Psoas muscle (tissue), 7 donors: ENCODE measurements at regions not wholly inside any gene's neighbourhood (a gene's known extent, or its start where the extent isn't known, plus 50 kb on each side); places are given as distances from the start of the nearest gene placed in this dataset.

Source experiments
- ATAC-seq, 4 donors: fragments of 200-7000 bp; cut with Tn5 transposase; one replicate each; pipeline ENCODE4 v1.9.1; 2020; ENCODE audit warnings: moderate library complexity in 3 of 4, mild to moderate bottlenecking in 2 of 4
- DNase-seq, 2 donors: peaks; one replicate each; pipeline ENCODE4 v3.0.0-alpha.2; 2020
- H3K27ac ChIP-seq: fragments of 200-600 bp; one replicate; pipeline ENCODE4 v1.8.0; 2022
- H3K27me3 ChIP-seq, 3 donors: fragments of 200-600 bp in 1 of 3; one replicate each; pipeline versions ENCODE4 v1.6.1 to v1.8.0; 2013 to 2022; ENCODE audit warnings: low read length in 2 of 3, mild to moderate bottlenecking in 2 of 3, moderate library complexity in 1 of 3; ENCODE audit not compliant: insufficient read depth in 3 of 3
- H3K36me3 ChIP-seq, 2 donors: fragments of 200-600 bp in 1 of 2; one replicate each; pipeline versions ENCODE4 v1.6.1 to v1.8.0; 2013 to 2022; ENCODE audit warnings: low read depth in 1 of 2, mild to moderate bottlenecking in 1 of 2, moderate library complexity in 1 of 2; ENCODE audit not compliant: insufficient read depth in 1 of 2
- H3K4me1 ChIP-seq: fragments of 200-600 bp; one replicate; pipeline ENCODE4 v1.8.0; 2022
- H3K4me3 ChIP-seq: fragments of 200-600 bp; one replicate; pipeline ENCODE4 v1.8.0; 2022; ENCODE audit warnings: mild to moderate bottlenecking
- H3K9me3 ChIP-seq: fragments of 200-600 bp; one replicate; pipeline ENCODE4 v1.8.0; 2022
- WGBS, 3 donors: extraction: QIAGEN DNeasy Blood & Tissue Kit; methylation state at CpG; one replicate each; pipeline versions ENCODE4 v1.1.6 to v1.1.7; 2013; 5-methylcytosine and 5-hydroxymethylcytosine counted together
- intact Hi-C, 2 donors: fragments of 100-400 bp; cut with DNase I; formaldehyde crosslinking; loops; one replicate each; pipeline versions ENCODE4 v1.11.0 to v1.14.2; 2022
- TF ChIP-seq, protein P1 (sequence below): fragments of 200-600 bp; IDR thresholded peaks from one replicate; pipeline ENCODE4 v1.8.0; 2022; ENCODE audit warnings: antibody characterized with exemption
- donor health status: healthy with polysubstance abuse.
- donor health status: DM: no; HTN: no; CAD: no; lungs with moderate emphysema.
- donor health status: Bipolar disorder and iron deficiency.
- donor health status: healthy.
- donor health status: DM: yes; HTN: yes; CAD: no.
- donor health status: DM: no; HTN: no; CAD: no.
- donor health status: DM: yes; HTN: yes; CAD: no.

DNA sequence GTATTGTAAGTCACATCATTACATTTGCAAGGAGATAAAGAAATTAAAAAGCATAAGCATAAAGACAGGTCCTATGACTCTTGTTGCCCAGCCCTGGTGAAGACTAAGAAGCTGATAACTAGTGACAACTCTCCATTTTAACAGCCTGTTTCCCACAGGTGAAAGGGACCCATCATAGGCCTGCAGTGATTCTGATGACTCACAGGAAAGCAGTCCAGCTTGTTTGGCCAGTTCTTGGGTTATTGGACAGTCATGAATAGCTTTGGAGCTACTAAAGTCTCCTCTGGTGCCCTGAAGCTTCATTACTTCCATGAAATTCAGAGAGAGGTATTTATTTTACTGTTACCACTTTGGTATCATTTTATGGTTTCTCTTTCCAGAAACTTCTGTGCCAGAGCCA, 55.5 kb upstream of the DYRK2 start:
- Histone ChIP-seq H3K36me3 (no peaks in the 10 kb centered on the region), H3K27ac (no peak overlapping the region), H3K9me3 (no peaks in the 10 kb centered on the region), H3K4me3 (no peak overlapping the region), H3K27me3 (no peaks in the 10 kb centered on the region), H3K4me1 (peaks cover 3% of the 10 kb centered on the region)
- intact Hi-C loops, result no loop called here
- TF ChIP-seq, protein P1, sequence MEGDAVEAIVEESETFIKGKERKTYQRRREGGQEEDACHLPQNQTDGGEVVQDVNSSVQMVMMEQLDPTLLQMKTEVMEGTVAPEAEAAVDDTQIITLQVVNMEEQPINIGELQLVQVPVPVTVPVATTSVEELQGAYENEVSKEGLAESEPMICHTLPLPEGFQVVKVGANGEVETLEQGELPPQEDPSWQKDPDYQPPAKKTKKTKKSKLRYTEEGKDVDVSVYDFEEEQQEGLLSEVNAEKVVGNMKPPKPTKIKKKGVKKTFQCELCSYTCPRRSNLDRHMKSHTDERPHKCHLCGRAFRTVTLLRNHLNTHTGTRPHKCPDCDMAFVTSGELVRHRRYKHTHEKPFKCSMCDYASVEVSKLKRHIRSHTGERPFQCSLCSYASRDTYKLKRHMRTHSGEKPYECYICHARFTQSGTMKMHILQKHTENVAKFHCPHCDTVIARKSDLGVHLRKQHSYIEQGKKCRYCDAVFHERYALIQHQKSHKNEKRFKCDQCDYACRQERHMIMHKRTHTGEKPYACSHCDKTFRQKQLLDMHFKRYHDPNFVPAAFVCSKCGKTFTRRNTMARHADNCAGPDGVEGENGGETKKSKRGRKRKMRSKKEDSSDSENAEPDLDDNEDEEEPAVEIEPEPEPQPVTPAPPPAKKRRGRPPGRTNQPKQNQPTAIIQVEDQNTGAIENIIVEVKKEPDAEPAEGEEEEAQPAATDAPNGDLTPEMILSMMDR, result no peak
- DNase-seq (no peak), ATAC-seq (no peak)

- no peaks in the 10 kb centered on the region for H3K27me3 ChIP-seq
- TF ChIP-seq, protein P1, result no peak
- WGBS, 3 donors, result 73 to 83% (median 79%) methylated on average over 2 of the region's 2 CpGs
- no peak overlapping the region for H3K4me3 ChIP-seq
- H3K9me3 ChIP-seq, result no peaks in the 10 kb centered on the region
- DNase-seq (no peak), ATAC-seq (no peak)
- H3K4me1 ChIP-seq, result peaks cover 3% of the 10 kb centered on the region
- intact Hi-C loops, result no loop called here
- H3K27ac ChIP-seq, result no peak overlapping the region
- no peaks in the 10 kb centered on the region for H3K36me3 ChIP-seq
These were observed 54.8 kb upstream of the DYRK2 start for GRCh38 chr12:67593461-67594330.

- Histone ChIP-seq H3K9me3 (no peaks in the 10 kb centered on the region), H3K36me3 (no peaks in the 10 kb centered on the region), H3K27ac (no peak overlapping the region), H3K4me1 (peaks cover 3% of the 10 kb centered on the region), H3K4me3 (no peak overlapping the region), H3K27me3 (no peaks in the 10 kb centered on the region)
- intact Hi-C loops, result no loop called here
- TF ChIP-seq, protein P1, result no peak
- DNase-seq, result no peak
- ATAC-seq, result no peak
- WGBS, 3 donors, result 69 to 87% (median 73%) methylated on average over 2 of the region's 2 CpGs
These were observed 53.7 kb upstream of the DYRK2 start for GRCh38 chr12:67594888-67595287.

DNA sequence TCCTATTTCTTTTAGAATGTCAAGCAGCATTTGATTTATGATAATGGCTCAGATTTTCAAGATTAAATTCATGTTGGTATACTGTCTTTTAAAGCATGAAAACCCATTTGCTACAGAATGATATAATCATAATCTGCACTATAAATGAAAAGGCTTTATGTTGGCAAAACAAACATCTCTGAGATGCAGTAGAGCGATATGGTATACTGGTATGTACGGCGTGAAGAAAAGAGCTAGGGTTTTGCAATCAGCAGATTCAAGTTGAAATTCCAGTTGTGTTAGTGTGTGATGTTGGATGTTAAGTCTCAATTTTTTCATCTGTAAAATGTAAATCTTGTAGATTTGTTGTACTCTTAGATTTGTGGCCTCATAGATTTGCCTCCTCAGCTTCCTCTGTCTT, 53.2 kb upstream of the DYRK2 start:
- DNase-seq (no peak), ATAC-seq (no peak)
- H3K4me3 ChIP-seq, result no peak overlapping the region
- WGBS, 3 donors, result 66 to 82% (median 66%) methylated on average over 3 of the region's 3 CpGs
- H3K27ac ChIP-seq, result no peak overlapping the region
- no peaks in the 10 kb centered on the region for H3K36me3 ChIP-seq
- no peaks in the 10 kb centered on the region for H3K9me3 ChIP-seq
- H3K4me1 ChIP-seq, result peaks cover 3% of the 10 kb centered on the region
- H3K27me3 ChIP-seq, result no peaks in the 10 kb centered on the region
- intact Hi-C loops, result no loop called here
- TF ChIP-seq, protein P1, result no peak

DNA sequence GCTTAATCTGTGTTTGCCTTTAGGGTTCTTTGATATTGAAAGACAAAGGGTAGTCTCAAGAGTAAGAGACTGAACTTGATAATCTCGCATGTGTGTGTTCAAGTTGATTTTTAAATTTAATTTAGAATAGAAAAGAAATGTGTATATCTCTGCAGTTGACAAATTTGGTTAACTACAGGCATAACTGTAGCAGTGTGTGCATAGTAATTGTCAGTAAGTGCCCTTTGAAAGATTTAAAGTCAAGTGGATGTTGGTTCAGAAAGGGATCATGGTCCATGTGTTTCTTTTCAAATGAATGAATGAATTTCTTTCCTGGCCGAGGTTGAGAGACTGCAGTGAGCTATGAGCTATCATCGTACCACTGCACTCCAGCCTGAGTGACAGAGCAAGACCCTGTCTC, 49.9 kb upstream of the DYRK2 start:
- Histone ChIP-seq H3K27ac (no peak overlapping the region), H3K27me3 (no peaks in the 10 kb centered on the region), H3K4me1 (no peaks in the 10 kb centered on the region), H3K4me3 (no peak overlapping the region), H3K36me3 (no peaks in the 10 kb centered on the region), H3K9me3 (no peaks in the 10 kb centered on the region)
- 92 to 95% (median 94%) methylated on average over 3 of the region's 3 CpGs for WGBS, 3 donors
- TF ChIP-seq, protein P1, result no peak
- DNase-seq, result no peak
- intact Hi-C loops, result no loop called here
- no peak for ATAC-seq
